ENCODE measurements at regions not wholly inside any gene's neighbourhood (a gene's known extent, or its start where the extent isn't known, plus 50 kb on each side); places are given as distances from the start of the nearest gene placed in this dataset.

GRCh38 chrX:10990976-10991375 lies 120.2 kb upstream of the HCCS start:
- TF ChIP-seq, protein P1, sequence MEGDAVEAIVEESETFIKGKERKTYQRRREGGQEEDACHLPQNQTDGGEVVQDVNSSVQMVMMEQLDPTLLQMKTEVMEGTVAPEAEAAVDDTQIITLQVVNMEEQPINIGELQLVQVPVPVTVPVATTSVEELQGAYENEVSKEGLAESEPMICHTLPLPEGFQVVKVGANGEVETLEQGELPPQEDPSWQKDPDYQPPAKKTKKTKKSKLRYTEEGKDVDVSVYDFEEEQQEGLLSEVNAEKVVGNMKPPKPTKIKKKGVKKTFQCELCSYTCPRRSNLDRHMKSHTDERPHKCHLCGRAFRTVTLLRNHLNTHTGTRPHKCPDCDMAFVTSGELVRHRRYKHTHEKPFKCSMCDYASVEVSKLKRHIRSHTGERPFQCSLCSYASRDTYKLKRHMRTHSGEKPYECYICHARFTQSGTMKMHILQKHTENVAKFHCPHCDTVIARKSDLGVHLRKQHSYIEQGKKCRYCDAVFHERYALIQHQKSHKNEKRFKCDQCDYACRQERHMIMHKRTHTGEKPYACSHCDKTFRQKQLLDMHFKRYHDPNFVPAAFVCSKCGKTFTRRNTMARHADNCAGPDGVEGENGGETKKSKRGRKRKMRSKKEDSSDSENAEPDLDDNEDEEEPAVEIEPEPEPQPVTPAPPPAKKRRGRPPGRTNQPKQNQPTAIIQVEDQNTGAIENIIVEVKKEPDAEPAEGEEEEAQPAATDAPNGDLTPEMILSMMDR (IDR thresholded peaks at IDR 0.05; ENCODE audit: insufficient read depth, low read depth, low read length): no peak
- TF ChIP-seq EZH2 (IDR thresholded peaks at IDR 0.05; ENCODE audit: insufficient read depth, low read length): no peak

All from astrocyte (in vitro differentiated cells and primary cell).